HepG2 (cell line): ENCODE measurements at regions not wholly inside any gene's neighbourhood (a gene's known extent, or its start where the extent isn't known, plus 50 kb on each side); places are given as distances from the start of the nearest gene placed in this dataset.

Source experiments
- ATAC-seq: fragments of 200-7000 bp; cut with Tn5 transposase; 3 replicates; pipeline ENCODE4 v1.9.1; 2020; ENCODE audit warnings: mild to moderate bottlenecking, moderate library complexity
- BruUV-seq: library from RNA; stranded (reverse); fragments of 400-500 nt; replicated peaks from 2 replicates; lab custom pipeline; 2021; lab: Mats Ljungman, UMichigan
- CTCF ChIA-PET: fragments of 300-600 bp; formaldehyde crosslinking; extraction: SDS; loops from one replicate; lab custom pipeline; 2021; ENCODE audit warnings: low total read pairs, inconsistent platforms, low intra/inter-chr PET ratio; lab: Yijun Ruan, JAX
- POLR2A ChIA-PET: fragments of 350-600 bp; sonication (Branson Sonifier 250); formaldehyde crosslinking; loops from one replicate; lab custom pipeline; 2020; ENCODE audit warnings: antibody characterized with exemption, inconsistent platforms; lab: Yijun Ruan, JAX
- DNase-seq: peaks from one replicate; pipeline ENCODE4 v3.0.0-alpha.2; 2015; ENCODE audit warnings: low spot score
- FAIRE-seq: peaks from 3 replicates; lab custom pipeline; 2011; peaks lifted over from hg19 to GRCh38; lab: Jason Lieb, UNC
- H2AFZ ChIP-seq: one replicate; pipeline ENCODE4 v1.6.1; 2011; ENCODE audit warnings: low read length, inconsistent platforms
- H3K27ac ChIP-seq: fragments of 300-600 bp; 3 replicates; pipeline ENCODE4 v1.8.0; 2011; ENCODE audit warnings: mixed run types, mild to moderate bottlenecking, mixed read lengths, low read length, inconsistent platforms; ENCODE audit not compliant: insufficient read depth; ENCODE audit errors: extremely low read length
- H3K27me3 ChIP-seq, 2 experiments: fragments of 200-600 bp in 1 of 2; 2 replicates in 1 of 2; 3 replicates in 1 of 2; pipeline versions ENCODE4 v1.6.0 to v1.8.0; 2011; ENCODE audit warnings: low read length in 2 of 2, mild to moderate bottlenecking in 2 of 2, moderate library complexity in 2 of 2, inconsistent platforms in 1 of 2; ENCODE audit not compliant: insufficient read depth in 2 of 2, control insufficient read depth in 1 of 2
- H3K36me3 ChIP-seq, 2 experiments: fragments of 200-600 bp in 1 of 2; replicated peaks in 1 of 2; 2 replicates in 1 of 2; 3 replicates in 1 of 2; pipeline versions ENCODE4 v1.5.1 to v1.8.0; 2011; ENCODE audit warnings: low read length in 2 of 2, inconsistent platforms in 1 of 2; ENCODE audit not compliant: insufficient read depth in 2 of 2, control insufficient read depth in 1 of 2
- H3K4me1 ChIP-seq: 2 replicates; pipeline ENCODE4 v1.5.1; 2012; ENCODE audit warnings: low read length, inconsistent platforms; ENCODE audit not compliant: insufficient read depth
- H3K4me2 ChIP-seq: 2 replicates; pipeline ENCODE4 v1.6.0; 2011; ENCODE audit warnings: low read depth, low read length, inconsistent platforms
- H3K4me3 ChIP-seq, 3 experiments: fragments of 200-600 bp in 1 of 3; sonication (generic), shearing (Covaris generic) in 1 of 3; replicated peaks in 1 of 3; 2 replicates each; pipeline ENCODE4 v1.5.1; 2011 to 2016; ENCODE audit warnings: low read length in 3 of 3, inconsistent platforms in 2 of 3, low read depth in 2 of 3, mild to moderate bottlenecking in 2 of 3, control low read depth in 1 of 3, mixed read lengths in 1 of 3; ENCODE audit not compliant: insufficient read depth in 1 of 3
- H3K79me2 ChIP-seq: one replicate; pipeline ENCODE4 v1.6.1; 2011; ENCODE audit warnings: low read length, inconsistent platforms; ENCODE audit not compliant: insufficient read depth
- H3K9ac ChIP-seq: 2 replicates; pipeline ENCODE4 v1.6.0; 2011; ENCODE audit warnings: mild to moderate bottlenecking, low read depth, low read length, inconsistent platforms; ENCODE audit not compliant: insufficient read depth
- H3K9me3 ChIP-seq: 2 replicates; pipeline ENCODE4 v1.5.1; 2012; ENCODE audit warnings: mild to moderate bottlenecking, low read length
- H4K20me1 ChIP-seq: 2 replicates; pipeline ENCODE4 v1.6.0; 2011; ENCODE audit warnings: inconsistent platforms, mild to moderate bottlenecking, low read length, moderate library complexity; ENCODE audit not compliant: insufficient read depth
- AKNA ChIP-seq: sonication (generic); formaldehyde crosslinking; IDR thresholded peaks from 2 replicates; pipeline ENCODE4 v1.4.0; 2020; ENCODE audit warnings: missing genetic modification reagents, borderline replicate concordance
- ATF6 ChIP-seq: sonication (generic); formaldehyde crosslinking; conservative IDR thresholded peaks from 2 replicates; pipeline ENCODE4 v1.4.0; 2020; ENCODE audit warnings: missing genetic modification reagents
- HOXA3 ChIP-seq: sonication (generic); formaldehyde crosslinking; IDR thresholded peaks from 2 replicates; pipeline ENCODE4 v1.5.0; 2020; ENCODE audit warnings: missing genetic modification reagents
- JUNB ChIP-seq: sonication (generic); formaldehyde crosslinking; IDR thresholded peaks from 2 replicates; pipeline ENCODE4 v1.8.0; 2022; ENCODE audit warnings: missing genetic modification reagents, mild to moderate bottlenecking, borderline replicate concordance
- MTA3 ChIP-seq: sonication (generic); formaldehyde crosslinking; IDR thresholded peaks from 2 replicates; pipeline ENCODE4 v1.4.0; 2020; ENCODE audit warnings: missing genetic modification reagents
- MXI1 ChIP-seq: IDR thresholded peaks from 3 replicates; pipeline ENCODE4 v1.6.1; 2012; ENCODE audit warnings: low read depth, low read length, inconsistent platforms, borderline replicate concordance
- NFYC ChIP-seq: IDR thresholded peaks from 2 replicates; pipeline ENCODE4 v1.6.1; 2016; ENCODE audit warnings: missing genetic modification reagents, missing compliant biosample characterization
- PCBP1 ChIP-seq: fragments of 200-400 bp; formaldehyde crosslinking; IDR thresholded peaks from 2 replicates; pipeline ENCODE4 v1.6.1; 2017; ENCODE audit warnings: mild to moderate bottlenecking, low read depth, low read length, borderline replicate concordance
- RXRB ChIP-seq: IDR thresholded peaks from 2 replicates; pipeline ENCODE4 v1.6.1; 2016; ENCODE audit warnings: borderline replicate concordance, missing genetic modification reagents, missing compliant biosample characterization
- SMAD3 ChIP-seq: sonication (generic); formaldehyde crosslinking; IDR thresholded peaks from 2 replicates; pipeline ENCODE4 v1.4.0; 2020; ENCODE audit warnings: missing genetic modification reagents
- SRSF9 ChIP-seq: fragments of 200-400 bp; formaldehyde crosslinking; IDR thresholded peaks from 2 replicates; pipeline ENCODE4 v1.6.1; 2018; ENCODE audit warnings: borderline replicate concordance, mild to moderate bottlenecking, low read depth, low read length; ENCODE audit not compliant: insufficient read depth, poor library complexity, severe bottlenecking
- TOE1 ChIP-seq: sonication (generic); formaldehyde crosslinking; IDR thresholded peaks from 2 replicates; pipeline ENCODE4 v1.4.0; 2020; ENCODE audit warnings: mild to moderate bottlenecking, missing genetic modification reagents
- ZBTB1 ChIP-seq: sonication (generic); formaldehyde crosslinking; IDR thresholded peaks from 2 replicates; pipeline ENCODE4 v1.4.0; 2020; ENCODE audit warnings: missing genetic modification reagents, borderline replicate concordance
- ZFX ChIP-seq: sonication (generic); formaldehyde crosslinking; IDR thresholded peaks from 2 replicates; pipeline ENCODE4 v1.4.0; 2020; ENCODE audit warnings: mild to moderate bottlenecking, low read depth, missing genetic modification reagents, moderate library complexity
- ZNF282 ChIP-seq: fragments of 450-650 bp; IDR thresholded peaks from 2 replicates; pipeline ENCODE4 v1.6.1; 2018; ENCODE audit not compliant: partially characterized antibody
- ZNF430 ChIP-seq: sonication (generic); formaldehyde crosslinking; IDR thresholded peaks from 2 replicates; pipeline ENCODE4 v1.9.0; 2021; ENCODE audit warnings: mild to moderate bottlenecking, missing genetic modification reagents
- ZNF616 ChIP-seq: sonication (generic); formaldehyde crosslinking; IDR thresholded peaks from 2 replicates; pipeline ENCODE4 v1.5.0; 2020; ENCODE audit warnings: low read depth, mild to moderate bottlenecking, missing genetic modification reagents
- ZNF740 ChIP-seq: sonication (generic); formaldehyde crosslinking; IDR thresholded peaks from 2 replicates; pipeline ENCODE4 v1.4.0; 2020; ENCODE audit warnings: missing genetic modification reagents
- ZNF749 ChIP-seq: sonication (generic); formaldehyde crosslinking; IDR thresholded peaks from 2 replicates; pipeline ENCODE4 v1.8.0; 2022; ENCODE audit warnings: mild to moderate bottlenecking, missing genetic modification reagents, moderate library complexity, borderline replicate concordance
- ZNF839 ChIP-seq: sonication (generic); formaldehyde crosslinking; IDR thresholded peaks from 2 replicates; pipeline ENCODE4 v1.4.0; 2020; ENCODE audit warnings: missing genetic modification reagents, mild to moderate bottlenecking, borderline replicate concordance
- WGBS: methylation state at CpG from one replicate; pipeline ENCODE4 v1.1.6; 2017; ENCODE audit warnings: low lambda C conversion rate; 5-methylcytosine and 5-hydroxymethylcytosine counted together
- in situ Hi-C: cut with HindIII; loops from 2 replicates; pipeline ENCODE4 v1.10.0; 2017; ENCODE audit warnings: low pct_unique_long_range_greater_than_20kb; ENCODE audit not compliant: extremely low pct_ligation_motif_present
- intact Hi-C: fragments of 100-400 bp; cut with micrococcal nuclease; formaldehyde crosslinking; loops from one replicate; pipeline ENCODE4 v1.10.0; 2022; ENCODE audit not compliant: unreplicated experiment

GRCh38 chr7:125444864-125445263 lies 515.2 kb upstream of the POT1 start (continued):
- TF ChIP-seq ZBTB1 (no peak), ZNF616 (CRISPR knock-in tag) (no peak), RXRB (no peak), ZFX (CRISPR knock-in tag) (no peak), MTA3 (no peak), ZNF740 (CRISPR knock-in tag) (no peak), TOE1 (CRISPR knock-in tag) (no peak), ZNF749 (CRISPR knock-in tag) (no peak), HOXA3 (no peak)

GRCh38 chr7:125436220-125436619 lies 506.6 kb upstream of the POT1 start:
- no peak overlapping the region for H3K4me2 ChIP-seq
- no peak overlapping the region for H3K27ac ChIP-seq
- H2AFZ ChIP-seq, result no peak overlapping the region
- FAIRE-seq (no peak), ATAC-seq (no peak), DNase-seq (no peak)
- H3K9ac ChIP-seq, result no peak overlapping the region
- ChIA-PET CTCF (no interaction called here), POLR2A (no interaction called here)
- no TSS peak for BruUV-seq
- no peak overlapping the region for H3K4me3 ChIP-seq
- no peaks in the 10 kb centered on the region for H3K4me1 ChIP-seq
- no peaks in the 10 kb centered on the region for H3K79me2 ChIP-seq
- no peaks in the 10 kb centered on the region for H3K9me3 ChIP-seq
- in situ Hi-C loops (no loop called here), intact Hi-C loops (no loop called here)
- no peaks in the 10 kb centered on the region for H3K36me3 ChIP-seq
- H3K27me3 ChIP-seq, result no peaks in the 10 kb centered on the region
- H4K20me1 ChIP-seq, result no peaks in the 10 kb centered on the region
- 5% methylated on average over 1 of the region's 1 CpG for WGBS
- TF ChIP-seq MXI1 (no peak), SRSF9 (no peak), ZNF430 (no peak), ATF6 (CRISPR knock-in tag) (no peak), ZNF282 (no peak), ZNF839 (CRISPR knock-in tag) (no peak), JUNB (no peak), NFYC (CRISPR knock-in tag) (no peak), PCBP1 (no peak), AKNA (CRISPR knock-in tag) (no peak), SMAD3 (CRISPR knock-in tag) (no peak)
